IPS-20b (cell line): ENCODE measurements at regions not wholly inside any gene's neighbourhood (a gene's known extent, or its start where the extent isn't known, plus 50 kb on each side); places are given as distances from the start of the nearest gene placed in this dataset.

Experiments
- H3K27ac ChIP-seq: one replicate; pipeline ENCODE4 v1.5.1; 2013; ENCODE audit warnings: low read length
- H3K27me3 ChIP-seq: 2 replicates; pipeline ENCODE4 v1.6.1; 2013; ENCODE audit warnings: mild to moderate bottlenecking, low read length, inconsistent platforms; ENCODE audit not compliant: insufficient read depth
- H3K36me3 ChIP-seq: 2 replicates; pipeline ENCODE4 v1.6.1; 2013; ENCODE audit warnings: low read depth, mild to moderate bottlenecking, inconsistent platforms, low read length, moderate library complexity; ENCODE audit not compliant: insufficient read depth
- H3K4me1 ChIP-seq: 2 replicates; pipeline ENCODE4 v1.6.1; 2013; ENCODE audit warnings: mild to moderate bottlenecking, control low read depth, inconsistent platforms, low read length, moderate library complexity; ENCODE audit not compliant: insufficient read depth
- H3K4me3 ChIP-seq: 2 replicates; pipeline ENCODE4 v1.5.1; 2013; ENCODE audit warnings: mild to moderate bottlenecking, low read length, inconsistent platforms
- H3K9ac ChIP-seq: 2 replicates; pipeline ENCODE4 v1.6.1; 2013; ENCODE audit warnings: low read depth, mild to moderate bottlenecking, inconsistent platforms, low read length, moderate library complexity
- H3K9me3 ChIP-seq: 2 replicates; pipeline ENCODE4 v1.6.1; 2013; ENCODE audit warnings: mild to moderate bottlenecking, low read depth, low read length, inconsistent platforms; ENCODE audit not compliant: insufficient read depth

DNA sequence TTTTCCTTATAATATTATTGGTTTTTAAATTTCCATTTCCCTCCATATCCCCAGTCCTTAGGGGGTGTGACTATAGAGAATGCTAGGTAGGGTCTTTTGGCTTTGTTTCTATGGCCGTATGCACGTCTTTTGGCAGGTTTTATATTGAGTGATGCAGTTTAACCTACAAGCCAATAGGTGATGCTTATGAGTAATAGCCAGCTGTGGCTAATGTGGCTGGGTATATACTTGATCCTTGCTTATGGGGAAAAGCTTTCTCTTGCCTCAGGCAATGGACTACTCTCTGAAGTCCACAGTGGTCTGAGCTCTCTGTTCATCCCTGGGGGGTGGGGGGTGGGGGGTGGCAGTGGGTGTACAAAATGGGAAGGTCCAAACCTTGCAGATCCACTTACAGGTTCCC, 223.9 kb downstream of the MFSD1 start:
- H3K27me3 ChIP-seq, result no peaks in the 10 kb centered on the region
- no peaks in the 10 kb centered on the region for H3K36me3 ChIP-seq
- H3K27ac ChIP-seq, result no peak overlapping the region
- H3K4me1 ChIP-seq, result no peaks in the 10 kb centered on the region
- H3K9ac ChIP-seq, result no peak overlapping the region
- H3K9me3 ChIP-seq, result peaks cover 14% of the 10 kb centered on the region; the same call in 1 of the 2 replicates
- no peak overlapping the region for H3K4me3 ChIP-seq

- no peak overlapping the region for H3K4me3 ChIP-seq
- H3K27ac ChIP-seq, result no peak overlapping the region
- H3K9ac ChIP-seq, result no peak overlapping the region
- no peaks in the 10 kb centered on the region for H3K27me3 ChIP-seq
- H3K9me3 ChIP-seq, result peaks cover 14% of the 10 kb centered on the region; the same call in 1 of the 2 replicates
- H3K36me3 ChIP-seq, result no peaks in the 10 kb centered on the region
- no peaks in the 10 kb centered on the region for H3K4me1 ChIP-seq
Observed at GRCh38 chr3:159026510-159026909, 224.7 kb downstream of the MFSD1 start.

DNA sequence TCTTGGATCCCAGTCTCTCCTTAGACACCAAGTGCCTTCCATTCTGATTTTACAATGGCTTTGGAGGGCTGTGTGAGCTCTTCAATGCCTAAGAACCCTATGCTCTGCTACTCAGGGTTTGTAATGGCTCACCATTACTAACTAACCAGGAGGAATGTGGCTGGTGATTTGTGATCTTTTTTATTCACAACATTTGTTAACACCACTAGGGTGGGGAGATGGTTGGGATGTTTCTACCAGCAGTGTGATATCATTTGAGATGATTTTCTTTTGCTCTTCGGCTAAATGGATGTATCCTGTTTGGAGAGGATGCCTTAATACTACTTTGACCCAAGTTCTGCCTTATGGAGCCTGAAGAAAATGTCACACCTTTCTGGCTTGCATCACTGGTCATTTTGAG, 226.9 kb downstream of the MFSD1 start:
- no peaks in the 10 kb centered on the region for H3K9me3 ChIP-seq
- no peak overlapping the region for H3K4me3 ChIP-seq
- H3K27me3 ChIP-seq, result no peaks in the 10 kb centered on the region
- no peaks in the 10 kb centered on the region for H3K4me1 ChIP-seq
- no peaks in the 10 kb centered on the region for H3K36me3 ChIP-seq
- no peak overlapping the region for H3K27ac ChIP-seq
- no peak overlapping the region for H3K9ac ChIP-seq

DNA sequence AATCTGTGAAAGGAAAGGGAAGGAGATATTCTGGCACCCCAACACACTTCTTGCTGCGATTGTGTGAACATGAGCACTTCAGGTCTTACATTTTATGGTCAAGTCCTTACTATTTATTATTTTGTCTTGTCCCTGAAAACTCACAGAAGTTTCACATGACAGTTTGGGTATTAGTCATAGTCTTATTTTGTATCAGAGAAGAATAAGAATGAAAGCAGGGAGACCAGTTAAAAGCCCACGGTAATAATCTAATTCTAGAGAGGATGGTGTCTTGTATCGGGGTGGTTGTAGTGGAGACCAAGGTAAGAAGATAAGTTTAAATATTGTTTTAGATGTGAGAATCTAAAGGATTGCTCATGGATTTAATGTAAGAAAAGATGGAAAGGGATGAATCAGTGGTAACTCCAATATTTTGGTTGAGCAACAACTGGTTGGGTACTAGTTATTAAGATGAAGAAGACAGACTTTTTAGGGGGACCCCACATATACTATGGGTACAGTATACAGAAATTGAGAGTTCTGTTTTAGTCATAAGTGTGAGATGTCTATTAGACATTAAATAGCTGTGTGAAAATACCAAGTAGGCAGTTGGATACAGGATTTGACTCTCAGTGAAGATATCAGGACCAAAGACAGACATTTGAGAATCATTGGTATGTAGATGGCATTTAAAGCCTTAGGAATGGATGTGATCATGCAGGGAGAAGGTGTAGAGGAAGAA, 227.6 kb downstream of the MFSD1 start:
- Histone ChIP-seq H3K27ac (no peak overlapping the region), H3K9ac (no peak overlapping the region), H3K4me1 (no peaks in the 10 kb centered on the region), H3K9me3 (no peaks in the 10 kb centered on the region), H3K4me3 (no peak overlapping the region), H3K36me3 (no peaks in the 10 kb centered on the region), H3K27me3 (no peaks in the 10 kb centered on the region)

- no peak overlapping the region for H3K9ac ChIP-seq
- H3K27ac ChIP-seq, result no peak overlapping the region
- no peaks in the 10 kb centered on the region for H3K27me3 ChIP-seq
- no peaks in the 10 kb centered on the region for H3K36me3 ChIP-seq
- no peaks in the 10 kb centered on the region for H3K4me1 ChIP-seq
- H3K9me3 ChIP-seq, result no peaks in the 10 kb centered on the region
- H3K4me3 ChIP-seq, result no peak overlapping the region
Observed at GRCh38 chr3:159030138-159030670, 228.3 kb downstream of the MFSD1 start.

- no peaks in the 10 kb centered on the region for H3K27me3 ChIP-seq
- no peak overlapping the region for H3K4me3 ChIP-seq
- no peaks in the 10 kb centered on the region for H3K4me1 ChIP-seq
- H3K9ac ChIP-seq, result no peak overlapping the region
- no peaks in the 10 kb centered on the region for H3K36me3 ChIP-seq
- H3K9me3 ChIP-seq, result no peaks in the 10 kb centered on the region
- no peak overlapping the region for H3K27ac ChIP-seq
Observed at GRCh38 chr3:159030886-159031679, 229.2 kb downstream of the MFSD1 start.

DNA sequence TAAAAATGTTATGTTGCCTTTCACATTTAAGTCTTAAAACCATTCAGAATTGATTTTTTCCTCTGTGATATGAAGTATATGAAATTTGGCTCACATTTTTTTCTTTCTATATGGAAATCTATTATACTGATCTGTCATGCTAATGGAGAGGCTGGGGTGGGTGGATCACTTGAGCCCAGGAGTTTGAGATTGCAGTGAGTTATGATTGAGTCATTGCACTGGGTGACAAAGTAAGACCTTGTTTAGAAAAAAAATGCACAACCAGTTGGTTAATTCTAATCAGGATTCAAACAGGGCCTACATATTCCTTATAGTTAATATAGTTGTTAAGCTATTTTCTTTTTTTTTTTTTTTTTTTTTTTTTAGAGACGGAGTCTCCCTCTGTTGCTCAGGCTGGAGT, 230.5 kb downstream of the MFSD1 start:
- H3K4me1 ChIP-seq, result no peaks in the 10 kb centered on the region
- no peak overlapping the region for H3K9ac ChIP-seq
- no peaks in the 10 kb centered on the region for H3K27me3 ChIP-seq
- H3K9me3 ChIP-seq, result no peaks in the 10 kb centered on the region
- no peak overlapping the region for H3K27ac ChIP-seq
- H3K4me3 ChIP-seq, result no peak overlapping the region
- H3K36me3 ChIP-seq, result no peaks in the 10 kb centered on the region

- H3K36me3 ChIP-seq, result no peaks in the 10 kb centered on the region
- H3K27ac ChIP-seq, result no peak overlapping the region
- H3K9ac ChIP-seq, result no peak overlapping the region
- no peaks in the 10 kb centered on the region for H3K27me3 ChIP-seq
- no peaks in the 10 kb centered on the region for H3K4me1 ChIP-seq
- H3K4me3 ChIP-seq, result no peak overlapping the region
- no peaks in the 10 kb centered on the region for H3K9me3 ChIP-seq
Observed at GRCh38 chr3:159038405-159038804, 236.6 kb downstream of the MFSD1 start.

DNA sequence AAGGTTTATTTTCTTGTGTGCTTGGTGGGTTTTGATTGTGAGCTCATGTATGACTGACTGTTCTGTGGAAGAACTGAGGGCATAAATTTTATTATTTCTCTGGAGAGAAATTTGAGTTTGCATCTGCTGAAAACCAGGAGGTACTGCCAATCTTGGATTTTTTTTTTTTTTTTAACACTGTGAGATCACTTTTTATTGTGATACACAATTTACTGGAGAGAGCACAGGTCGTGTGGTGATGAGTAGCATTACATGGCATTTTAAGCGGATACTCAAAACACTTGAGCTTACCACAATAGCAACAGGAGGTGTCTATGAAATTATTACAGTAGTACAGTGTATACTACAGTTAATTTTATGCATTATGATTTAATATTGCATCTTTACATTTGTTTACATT, 237.4 kb downstream of the MFSD1 start:
- no peak overlapping the region for H3K27ac ChIP-seq
- H3K4me3 ChIP-seq, result no peak overlapping the region
- H3K4me1 ChIP-seq, result no peaks in the 10 kb centered on the region
- H3K36me3 ChIP-seq, result no peaks in the 10 kb centered on the region
- no peak overlapping the region for H3K9ac ChIP-seq
- H3K9me3 ChIP-seq, result no peaks in the 10 kb centered on the region
- H3K27me3 ChIP-seq, result no peaks in the 10 kb centered on the region

- H3K27ac ChIP-seq, result no peak overlapping the region
- no peak overlapping the region for H3K4me3 ChIP-seq
- no peaks in the 10 kb centered on the region for H3K9me3 ChIP-seq
- H3K27me3 ChIP-seq, result no peaks in the 10 kb centered on the region
- H3K9ac ChIP-seq, result no peak overlapping the region
- H3K36me3 ChIP-seq, result no peaks in the 10 kb centered on the region
- H3K4me1 ChIP-seq, result no peaks in the 10 kb centered on the region
Observed at GRCh38 chr3:159045279-159045885, 243.5 kb downstream of the MFSD1 start.

GRCh38 chr3:159047361-159047760, 245.5 kb downstream of the MFSD1 start:
- Histone ChIP-seq H3K4me3 (no peak overlapping the region), H3K36me3 (no peaks in the 10 kb centered on the region), H3K9ac (no peak overlapping the region), H3K27ac (no peak overlapping the region), H3K9me3 (no peaks in the 10 kb centered on the region), H3K4me1 (no peaks in the 10 kb centered on the region), H3K27me3 (no peaks in the 10 kb centered on the region)
